HEK293 (cell line): ENCODE measurements at regions not wholly inside any gene's neighbourhood (a gene's known extent, or its start where the extent isn't known, plus 50 kb on each side); places are given as distances from the start of the nearest gene placed in this dataset.

ENCODE experiments used
- CTCF ChIP-seq: fragments of 450-650 bp; formaldehyde crosslinking; IDR thresholded peaks from 2 replicates; pipeline ENCODE4 v1.5.1; 2016; ENCODE audit warnings: missing biosample characterization, missing genetic modification characterization
- HOXA7 ChIP-seq: sonication (generic); formaldehyde crosslinking; IDR thresholded peaks from 2 replicates; pipeline ENCODE4 v1.8.1; 2022; ENCODE audit warnings: missing genetic modification reagents, borderline replicate concordance
- TCF7L2 ChIP-seq: IDR thresholded peaks from 2 replicates; pipeline ENCODE4 v1.6.1; 2011; ENCODE audit warnings: low read depth, mild to moderate bottlenecking, inconsistent platforms, low read length, moderate library complexity, borderline replicate concordance
- ZBTB7A ChIP-seq: fragments of 450-650 bp; formaldehyde crosslinking; IDR thresholded peaks from 2 replicates; pipeline ENCODE4 v1.5.1; 2016; ENCODE audit warnings: low read depth, missing biosample characterization, missing genetic modification characterization
- ZNF138 ChIP-seq: fragments of 450-650 bp; formaldehyde crosslinking; IDR thresholded peaks from 2 replicates; pipeline ENCODE4 v1.5.1; 2016; ENCODE audit warnings: missing biosample characterization, missing genetic modification characterization, borderline replicate concordance
- ZNF184 ChIP-seq: fragments of 450-650 bp; IDR thresholded peaks from 2 replicates; pipeline ENCODE4 v1.5.1; 2018; ENCODE audit warnings: missing biosample characterization, mild to moderate bottlenecking, missing genetic modification characterization
- ZNF19 ChIP-seq: fragments of 450-650 bp; formaldehyde crosslinking; IDR thresholded peaks from 2 replicates; pipeline ENCODE4; 2016; ENCODE audit warnings: missing biosample characterization, missing genetic modification characterization, low read depth
- ZNF274 ChIP-seq, 2 experiments: fragments of 200-500 bp in 1 of 2; fragments of 450-650 bp in 1 of 2; sonication (Bioruptor generic) in 1 of 2; formaldehyde crosslinking in 1 of 2; IDR thresholded peaks; 2 replicates each; pipeline versions ENCODE4 v1.5.1 to v1.6.1; 2014 to 2016; ENCODE audit warnings: borderline replicate concordance in 1 of 2, inconsistent platforms in 1 of 2, low read length in 1 of 2, missing biosample characterization in 1 of 2, missing genetic modification characterization in 1 of 2
- ZNF701 ChIP-seq: fragments of 450-650 bp; formaldehyde crosslinking; IDR thresholded peaks from 2 replicates; pipeline ENCODE4 v1.5.1; 2016; ENCODE audit warnings: missing biosample characterization, missing genetic modification characterization
- ZNF707 ChIP-seq: fragments of 450-650 bp; formaldehyde crosslinking; IDR thresholded peaks from 2 replicates; pipeline ENCODE4 v1.5.1; 2016; ENCODE audit warnings: missing biosample characterization, missing genetic modification characterization
- ZNF747 ChIP-seq: fragments of 450-650 bp; formaldehyde crosslinking; IDR thresholded peaks from 2 replicates; pipeline ENCODE4 v1.5.1; 2016; ENCODE audit warnings: missing biosample characterization, missing genetic modification characterization
- ZSCAN5A ChIP-seq: fragments of 450-650 bp; formaldehyde crosslinking; IDR thresholded peaks from 2 replicates; pipeline ENCODE4 v1.5.1; 2016; ENCODE audit warnings: missing biosample characterization, missing genetic modification characterization
- TF ChIP-seq, protein P1 (sequence below): fragments of 450-650 bp; formaldehyde crosslinking; IDR thresholded peaks from 2 replicates; pipeline ENCODE4 v1.5.1; 2016; ENCODE audit warnings: missing biosample characterization, missing genetic modification characterization
- TF ChIP-seq, protein P2 (sequence below): fragments of 450-650 bp; formaldehyde crosslinking; IDR thresholded peaks from 2 replicates; pipeline ENCODE4 v1.5.1; 2016; ENCODE audit warnings: missing biosample characterization, missing genetic modification characterization, low read depth

GRCh38 chr10:56258991-56259390 lies 102.1 kb downstream of the ZWINT start:
- TF ChIP-seq CTCF: no peak
- TF ChIP-seq, protein P1, sequence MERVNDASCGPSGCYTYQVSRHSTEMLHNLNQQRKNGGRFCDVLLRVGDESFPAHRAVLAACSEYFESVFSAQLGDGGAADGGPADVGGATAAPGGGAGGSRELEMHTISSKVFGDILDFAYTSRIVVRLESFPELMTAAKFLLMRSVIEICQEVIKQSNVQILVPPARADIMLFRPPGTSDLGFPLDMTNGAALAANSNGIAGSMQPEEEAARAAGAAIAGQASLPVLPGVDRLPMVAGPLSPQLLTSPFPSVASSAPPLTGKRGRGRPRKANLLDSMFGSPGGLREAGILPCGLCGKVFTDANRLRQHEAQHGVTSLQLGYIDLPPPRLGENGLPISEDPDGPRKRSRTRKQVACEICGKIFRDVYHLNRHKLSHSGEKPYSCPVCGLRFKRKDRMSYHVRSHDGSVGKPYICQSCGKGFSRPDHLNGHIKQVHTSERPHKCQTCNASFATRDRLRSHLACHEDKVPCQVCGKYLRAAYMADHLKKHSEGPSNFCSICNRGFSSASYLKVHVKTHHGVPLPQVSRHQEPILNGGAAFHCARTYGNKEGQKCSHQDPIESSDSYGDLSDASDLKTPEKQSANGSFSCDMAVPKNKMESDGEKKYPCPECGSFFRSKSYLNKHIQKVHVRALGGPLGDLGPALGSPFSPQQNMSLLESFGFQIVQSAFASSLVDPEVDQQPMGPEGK (tag by site-specific recombination): no peak
- no peak for TF ChIP-seq ZNF707
- no peak for TF ChIP-seq ZNF184 (tag by site-specific recombination)
- no peak for TF ChIP-seq ZNF19
- no peak for TF ChIP-seq ZNF138 (tag by site-specific recombination)
- no peak for TF ChIP-seq ZNF274 (IDR thresholded peaks at IDR 0.05; ENCODE audit: low read length)
- TF ChIP-seq ZNF274 (tag by site-specific recombination; IDR thresholded peaks at IDR 0.05; ENCODE audit: borderline replicate concordance): no peak
- TF ChIP-seq ZNF701 (tag by site-specific recombination): no peak
- no peak for TF ChIP-seq TCF7L2
- no peak for TF ChIP-seq ZBTB7A (tag by site-specific recombination)
- TF ChIP-seq HOXA7 (CRISPR knock-in tag): no peak
- no peak for TF ChIP-seq ZSCAN5A (tag by site-specific recombination)
- no peak for TF ChIP-seq ZNF747 (tag by site-specific recombination)
- TF ChIP-seq, protein P2, sequence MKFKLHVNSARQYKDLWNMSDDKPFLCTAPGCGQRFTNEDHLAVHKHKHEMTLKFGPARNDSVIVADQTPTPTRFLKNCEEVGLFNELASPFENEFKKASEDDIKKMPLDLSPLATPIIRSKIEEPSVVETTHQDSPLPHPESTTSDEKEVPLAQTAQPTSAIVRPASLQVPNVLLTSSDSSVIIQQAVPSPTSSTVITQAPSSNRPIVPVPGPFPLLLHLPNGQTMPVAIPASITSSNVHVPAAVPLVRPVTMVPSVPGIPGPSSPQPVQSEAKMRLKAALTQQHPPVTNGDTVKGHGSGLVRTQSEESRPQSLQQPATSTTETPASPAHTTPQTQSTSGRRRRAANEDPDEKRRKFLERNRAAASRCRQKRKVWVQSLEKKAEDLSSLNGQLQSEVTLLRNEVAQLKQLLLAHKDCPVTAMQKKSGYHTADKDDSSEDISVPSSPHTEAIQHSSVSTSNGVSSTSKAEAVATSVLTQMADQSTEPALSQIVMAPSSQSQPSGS (tag by site-specific recombination): no peak
